Upper lobe of left lung (tissue), 4 donors: ENCODE measurements at regions not wholly inside any gene's neighbourhood (a gene's known extent, or its start where the extent isn't known, plus 50 kb on each side); places are given as distances from the start of the nearest gene placed in this dataset.

ENCODE experiments used
- EP300 ChIP-seq, 4 donors: sonication (generic); formaldehyde crosslinking; IDR thresholded peaks; one replicate each; pipeline ENCODE4 v1.5.1; 2017; ENCODE audit warnings: antibody characterized with exemption in 4 of 4, control low read depth in 2 of 4
- POLR2A ChIP-seq, 4 donors: fragments of 450-650 bp; IDR thresholded peaks; one replicate each; pipeline ENCODE4 v1.5.1; 2016 to 2017; ENCODE audit warnings: antibody characterized with exemption in 4 of 4, mild to moderate bottlenecking in 2 of 4
- TF ChIP-seq, protein P1 (sequence below), 6 experiments: fragments of 450-650 bp in 4 of 6; fragments of 200-600 bp in 2 of 6; sonication (generic) in 2 of 6; IDR thresholded peaks; one replicate each; pipeline ENCODE4 v1.5.1; 2016 to 2019; ENCODE audit warnings: antibody characterized with exemption in 6 of 6

GRCh38 chr2:147499785-147500184 lies 345.0 kb upstream of the ACVR2A start:
- TF ChIP-seq EP300 (IDR thresholded peaks at IDR 0.05) (no peak), POLR2A (IDR thresholded peaks at IDR 0.05) (no peak)
- TF ChIP-seq, protein P1, sequence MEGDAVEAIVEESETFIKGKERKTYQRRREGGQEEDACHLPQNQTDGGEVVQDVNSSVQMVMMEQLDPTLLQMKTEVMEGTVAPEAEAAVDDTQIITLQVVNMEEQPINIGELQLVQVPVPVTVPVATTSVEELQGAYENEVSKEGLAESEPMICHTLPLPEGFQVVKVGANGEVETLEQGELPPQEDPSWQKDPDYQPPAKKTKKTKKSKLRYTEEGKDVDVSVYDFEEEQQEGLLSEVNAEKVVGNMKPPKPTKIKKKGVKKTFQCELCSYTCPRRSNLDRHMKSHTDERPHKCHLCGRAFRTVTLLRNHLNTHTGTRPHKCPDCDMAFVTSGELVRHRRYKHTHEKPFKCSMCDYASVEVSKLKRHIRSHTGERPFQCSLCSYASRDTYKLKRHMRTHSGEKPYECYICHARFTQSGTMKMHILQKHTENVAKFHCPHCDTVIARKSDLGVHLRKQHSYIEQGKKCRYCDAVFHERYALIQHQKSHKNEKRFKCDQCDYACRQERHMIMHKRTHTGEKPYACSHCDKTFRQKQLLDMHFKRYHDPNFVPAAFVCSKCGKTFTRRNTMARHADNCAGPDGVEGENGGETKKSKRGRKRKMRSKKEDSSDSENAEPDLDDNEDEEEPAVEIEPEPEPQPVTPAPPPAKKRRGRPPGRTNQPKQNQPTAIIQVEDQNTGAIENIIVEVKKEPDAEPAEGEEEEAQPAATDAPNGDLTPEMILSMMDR (IDR thresholded peaks at IDR 0.05): no peak
